IMR-90 (cell line): ENCODE measurements at regions not wholly inside any gene's neighbourhood (a gene's known extent, or its start where the extent isn't known, plus 50 kb on each side); places are given as distances from the start of the nearest gene placed in this dataset.

Source experiments
- CHD1 ChIP-seq: IDR thresholded peaks from 2 replicates; pipeline ENCODE4 v1.6.1; 2012; ENCODE audit warnings: low read depth, low read length, improper control_type of control experiment
- CTCF ChIP-seq: conservative IDR thresholded peaks from 2 replicates; pipeline ENCODE4 v1.5.1; 2012; ENCODE audit warnings: mild to moderate bottlenecking, low read depth, low read length, improper control_type of control experiment
- RAD21 ChIP-seq: IDR thresholded peaks from 2 replicates; pipeline ENCODE4 v1.6.1; 2012; ENCODE audit warnings: low read length, improper control_type of control experiment

- TF ChIP-seq RAD21 (no peak), CHD1 (no peak), CTCF (no peak)
These were observed 54.7 kb downstream of the SMIM38 start for GRCh38 chr11:69210310-69211035.
